Keratinocyte (primary cell): ENCODE measurements at regions not wholly inside any gene's neighbourhood (a gene's known extent, or its start where the extent isn't known, plus 50 kb on each side); places are given as distances from the start of the nearest gene placed in this dataset.

Source experiments
- DNase-seq: peaks from one replicate; pipeline ENCODE4 v3.0.0-alpha.2; 2011; ENCODE audit warnings: low read depth, missing footprints, low spot score
- FAIRE-seq: peaks from 2 replicates; lab custom pipeline; 2011; peaks lifted over from hg19 to GRCh38; lab: Jason Lieb, UNC
- H2AFZ ChIP-seq: 2 replicates; pipeline ENCODE4 v1.6.0; 2012; ENCODE audit warnings: low read length, control low read depth, inconsistent platforms; ENCODE audit not compliant: control insufficient read depth
- H3K27ac ChIP-seq: 2 replicates; pipeline ENCODE4 v1.5.1; 2011; ENCODE audit warnings: low read length; ENCODE audit not compliant: control insufficient read depth, insufficient read depth
- H3K27me3 ChIP-seq: 3 replicates; pipeline ENCODE4 v1.6.0; 2011; ENCODE audit warnings: low read length; ENCODE audit not compliant: control insufficient read depth, insufficient read depth; ENCODE audit errors: extremely low read depth
- H3K36me3 ChIP-seq, 2 experiments: 2 replicates in 1 of 2; 3 replicates in 1 of 2; pipeline ENCODE4 v1.5.1; 2011; ENCODE audit warnings: low read length in 2 of 2, mild to moderate bottlenecking in 1 of 2; ENCODE audit not compliant: control insufficient read depth in 2 of 2, insufficient read depth in 2 of 2; ENCODE audit errors: extremely low read depth in 1 of 2
- H3K4me1 ChIP-seq: 3 replicates; pipeline ENCODE4 v1.5.1; 2011; ENCODE audit warnings: low read length; ENCODE audit not compliant: control insufficient read depth, insufficient read depth; ENCODE audit errors: extremely low read depth
- H3K4me2 ChIP-seq: 3 replicates; pipeline ENCODE4 v1.6.0; 2011; ENCODE audit warnings: low read depth, low read length; ENCODE audit not compliant: control insufficient read depth, insufficient read depth; ENCODE audit errors: extremely low read depth
- H3K4me3 ChIP-seq, 3 experiments: fragments of 200-600 bp in 1 of 3; sonication (generic) in 1 of 3; 2 replicates in 2 of 3; 3 replicates in 1 of 3; pipeline ENCODE4 v1.5.1; 2011 to 2016; ENCODE audit warnings: low read length in 3 of 3, mild to moderate bottlenecking in 3 of 3, control low read depth in 2 of 3, inconsistent platforms in 1 of 3, low read depth in 1 of 3, mixed read lengths in 1 of 3, mixed run types in 1 of 3, moderate library complexity in 1 of 3; ENCODE audit not compliant: control insufficient read depth in 2 of 3, insufficient read depth in 2 of 3; ENCODE audit errors: extremely low read depth in 1 of 3
- H3K79me2 ChIP-seq: 2 replicates; pipeline ENCODE4 v1.6.0; 2012; ENCODE audit warnings: low read length; ENCODE audit not compliant: control insufficient read depth, insufficient read depth
- H3K9ac ChIP-seq: 3 replicates; pipeline ENCODE4 v1.6.0; 2011; ENCODE audit warnings: low read length; ENCODE audit not compliant: control insufficient read depth, insufficient read depth; ENCODE audit errors: extremely low read depth
- H3K9me1 ChIP-seq: 3 replicates; pipeline ENCODE4 v1.6.0; 2011; ENCODE audit warnings: low read length; ENCODE audit not compliant: control insufficient read depth, insufficient read depth; ENCODE audit errors: extremely low read depth
- H3K9me3 ChIP-seq: 2 replicates; pipeline ENCODE4 v1.5.1; 2012; ENCODE audit warnings: low read depth, low read length; ENCODE audit not compliant: control insufficient read depth
- H4K20me1 ChIP-seq: 3 replicates; pipeline ENCODE4 v1.6.0; 2011; ENCODE audit warnings: low read length; ENCODE audit not compliant: control insufficient read depth, insufficient read depth; ENCODE audit errors: extremely low read depth
- EZH2 ChIP-seq: IDR thresholded peaks from one replicate; pipeline ENCODE4 v1.6.1; 2012; ENCODE audit warnings: inconsistent platforms, mild to moderate bottlenecking, low read length, moderate library complexity
- dilution Hi-C: fragments of 300-500 bp; cut with MboI; formaldehyde crosslinking; loops from one replicate; pipeline ENCODE4 v1.7.0; 2020; ENCODE audit warnings: low sequenced_read_pairs; ENCODE audit not compliant: extremely low pct_ligation_motif_present
- TF ChIP-seq, protein P1 (sequence below), 3 experiments: IDR thresholded peaks in 1 of 3; conservative IDR thresholded peaks in 1 of 3; optimal IDR thresholded peaks in 1 of 3; 2 replicates in 2 of 3; 3 replicates in 1 of 3; pipeline versions ENCODE3 to v1.5.1; 2011; ENCODE audit warnings: low read length in 3 of 3, mild to moderate bottlenecking in 3 of 3, moderate library complexity in 2 of 3, control low read depth in 1 of 3, inconsistent platforms in 1 of 3; ENCODE audit not compliant: insufficient read depth in 2 of 3; ENCODE audit errors: extremely low read depth in 1 of 3

DNA sequence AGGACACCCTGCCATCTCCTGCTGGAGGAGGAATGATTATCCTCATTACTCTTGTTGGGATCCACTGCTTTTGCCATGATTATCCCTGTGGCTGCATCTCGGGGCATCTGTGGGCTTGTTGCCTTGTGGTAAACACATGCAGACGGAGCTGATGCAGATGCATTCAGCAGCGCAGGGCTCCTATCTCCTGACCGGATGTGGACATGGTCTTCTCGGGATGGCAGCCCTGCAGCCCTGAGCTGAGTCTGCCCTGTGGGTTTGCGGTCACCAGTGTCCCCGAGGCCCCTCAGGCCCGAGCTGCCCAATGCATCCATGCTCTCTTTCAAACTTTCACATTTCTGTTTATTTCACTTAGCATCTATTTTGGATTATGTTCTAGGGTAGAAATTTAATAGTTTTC, 250.4 kb upstream of the IRX1 start:
- Histone ChIP-seq H3K4me2 (no peak overlapping the region), H4K20me1 (no peaks in the 10 kb centered on the region), H3K4me3 (no peak overlapping the region), H3K9me3 (no peaks in the 10 kb centered on the region), H3K9me1 (no peaks in the 10 kb centered on the region), H3K27me3 (no peaks in the 10 kb centered on the region), H3K4me1 (peaks cover 7% of the 10 kb centered on the region), H2AFZ (no peak overlapping the region), H3K36me3 (no peaks in the 10 kb centered on the region), H3K27ac (no peak overlapping the region), H3K9ac (no peak overlapping the region), H3K79me2 (no peaks in the 10 kb centered on the region)
- TF ChIP-seq, protein P1, sequence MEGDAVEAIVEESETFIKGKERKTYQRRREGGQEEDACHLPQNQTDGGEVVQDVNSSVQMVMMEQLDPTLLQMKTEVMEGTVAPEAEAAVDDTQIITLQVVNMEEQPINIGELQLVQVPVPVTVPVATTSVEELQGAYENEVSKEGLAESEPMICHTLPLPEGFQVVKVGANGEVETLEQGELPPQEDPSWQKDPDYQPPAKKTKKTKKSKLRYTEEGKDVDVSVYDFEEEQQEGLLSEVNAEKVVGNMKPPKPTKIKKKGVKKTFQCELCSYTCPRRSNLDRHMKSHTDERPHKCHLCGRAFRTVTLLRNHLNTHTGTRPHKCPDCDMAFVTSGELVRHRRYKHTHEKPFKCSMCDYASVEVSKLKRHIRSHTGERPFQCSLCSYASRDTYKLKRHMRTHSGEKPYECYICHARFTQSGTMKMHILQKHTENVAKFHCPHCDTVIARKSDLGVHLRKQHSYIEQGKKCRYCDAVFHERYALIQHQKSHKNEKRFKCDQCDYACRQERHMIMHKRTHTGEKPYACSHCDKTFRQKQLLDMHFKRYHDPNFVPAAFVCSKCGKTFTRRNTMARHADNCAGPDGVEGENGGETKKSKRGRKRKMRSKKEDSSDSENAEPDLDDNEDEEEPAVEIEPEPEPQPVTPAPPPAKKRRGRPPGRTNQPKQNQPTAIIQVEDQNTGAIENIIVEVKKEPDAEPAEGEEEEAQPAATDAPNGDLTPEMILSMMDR (optimal IDR thresholded peaks at IDR 0.05 in 1 of 3, IDR thresholded peaks at IDR 0.05 in 1 of 3, conservative IDR thresholded peaks at IDR 0.05 in 1 of 3; ENCODE audit: extremely low read depth in 1 of 3, insufficient read depth in 2 of 3, low read length in 3 of 3), result no peak
- TF ChIP-seq EZH2, result no peak
- no peak for DNase-seq
- dilution Hi-C loops, result no loop called here
- FAIRE-seq, result no peak

DNA sequence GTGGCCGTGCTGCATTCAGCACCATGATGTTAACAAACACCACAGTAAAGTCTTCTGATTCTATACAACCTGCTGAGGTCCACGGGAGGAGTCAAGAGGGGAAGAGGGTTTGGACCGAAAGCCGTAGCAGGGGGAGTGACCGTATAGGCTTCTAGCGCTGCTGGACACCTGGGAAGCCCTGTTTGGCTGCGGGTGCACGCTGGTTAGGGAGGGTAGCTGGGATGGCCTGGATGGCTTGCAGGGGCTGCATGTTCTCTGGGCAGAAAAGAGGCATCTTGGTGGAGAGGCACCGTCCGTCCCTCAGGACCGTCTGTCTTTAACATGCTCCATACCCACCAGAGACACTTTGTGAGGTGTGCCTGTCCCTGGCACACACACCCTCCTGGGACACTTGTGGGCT, 251.0 kb upstream of the IRX1 start:
- Histone ChIP-seq H3K9me3 (no peaks in the 10 kb centered on the region), H3K27ac (no peak overlapping the region), H4K20me1 (no peaks in the 10 kb centered on the region), H3K4me2 (no peak overlapping the region), H3K36me3 (no peaks in the 10 kb centered on the region), H3K79me2 (no peaks in the 10 kb centered on the region), H3K27me3 (no peaks in the 10 kb centered on the region), H2AFZ (no peak overlapping the region), H3K4me1 (peaks cover 7% of the 10 kb centered on the region), H3K4me3 (no peak overlapping the region), H3K9ac (no peak overlapping the region), H3K9me1 (no peaks in the 10 kb centered on the region)
- FAIRE-seq (no peak), DNase-seq (no peak)
- TF ChIP-seq EZH2, result no peak
- TF ChIP-seq, protein P1 (optimal IDR thresholded peaks at IDR 0.05 in 1 of 3, IDR thresholded peaks at IDR 0.05 in 1 of 3, conservative IDR thresholded peaks at IDR 0.05 in 1 of 3; ENCODE audit: extremely low read depth in 1 of 3, insufficient read depth in 2 of 3, low read length in 3 of 3), result no peak
- dilution Hi-C loops, result no loop called here
